HG03354 (cell line): ENCODE measurements at regions not wholly inside any gene's neighbourhood (a gene's known extent, or its start where the extent isn't known, plus 50 kb on each side); places are given as distances from the start of the nearest gene placed in this dataset.

Experiments used
- ATAC-seq: cut with Tn5 transposase; IDR thresholded peaks from one replicate; pipeline ENCODE4 v1.9.1; 2021; ENCODE audit warnings: mild to moderate bottlenecking; ENCODE audit not compliant: unreplicated experiment, poor library complexity, severe bottlenecking

DNA sequence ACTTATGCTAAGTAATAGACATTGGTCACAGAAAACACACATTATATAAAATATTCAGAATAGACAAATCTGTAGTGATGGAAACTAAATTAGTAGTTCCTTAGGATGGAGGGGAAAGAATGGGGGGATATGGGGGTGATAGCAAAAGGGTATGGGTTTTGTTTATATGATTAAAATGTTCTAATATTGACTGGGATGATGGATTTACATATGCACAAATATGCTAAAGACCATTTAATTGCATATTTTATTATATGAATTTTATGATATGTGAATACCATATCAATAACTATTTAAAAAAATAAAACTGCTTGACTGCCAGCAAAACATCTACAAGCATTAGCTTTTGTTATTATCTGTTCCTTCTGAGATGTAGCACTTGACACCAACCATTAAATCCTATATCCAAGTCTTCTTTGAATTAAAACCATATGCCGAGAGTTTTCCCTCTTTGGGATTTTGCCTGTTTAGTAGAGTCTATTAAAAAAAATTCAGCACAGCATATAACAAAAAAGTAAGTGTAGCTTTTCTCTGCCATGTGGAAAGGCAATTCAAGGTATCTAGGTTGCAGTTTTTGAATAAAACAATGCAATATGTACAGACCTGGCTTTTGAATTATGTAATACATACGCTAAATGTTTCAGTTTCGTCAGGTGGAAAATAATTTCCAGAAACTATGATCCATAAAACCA, 2584.1 kb upstream of the PCDH20 start:
- no peak for ATAC-seq

DNA sequence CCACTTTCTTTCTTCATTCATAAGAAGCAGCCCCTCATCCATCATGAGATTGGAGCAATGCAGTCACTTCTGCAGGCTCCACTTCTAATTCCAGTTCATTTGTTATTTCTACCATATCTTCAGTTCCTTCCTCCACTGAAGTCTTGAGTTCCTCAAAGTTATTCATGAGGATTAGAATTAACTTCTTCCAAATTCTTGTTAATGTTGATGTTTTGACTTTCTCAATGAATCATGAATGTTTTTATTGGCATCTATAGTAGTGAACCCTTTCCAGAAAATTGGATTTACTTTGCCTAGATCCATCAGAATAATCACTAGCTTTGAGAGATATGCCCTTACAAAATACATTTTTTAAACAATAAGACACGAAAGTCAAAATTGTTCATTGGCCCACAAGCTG, 2567.7 kb upstream of the PCDH20 start:
- no peak for ATAC-seq

DNA sequence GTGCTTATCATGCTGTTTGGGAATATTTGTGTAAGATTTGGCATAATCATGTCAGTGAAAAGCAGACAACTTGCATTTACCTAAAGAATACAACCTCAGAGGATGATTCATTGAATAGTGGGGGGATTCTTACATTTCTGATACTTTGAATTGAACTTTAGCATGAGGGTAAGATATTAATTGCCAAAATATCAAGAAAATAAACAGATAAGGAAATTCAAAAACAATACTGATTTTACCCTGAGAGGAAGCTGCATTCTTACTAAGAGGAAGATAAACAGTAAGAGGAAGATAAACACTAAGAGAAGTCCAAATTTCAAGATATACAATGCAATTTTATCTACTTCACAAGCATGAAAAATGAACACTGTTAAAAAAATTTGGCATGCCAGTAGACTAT, 2564.3 kb upstream of the PCDH20 start:
- ATAC-seq: no peak

DNA sequence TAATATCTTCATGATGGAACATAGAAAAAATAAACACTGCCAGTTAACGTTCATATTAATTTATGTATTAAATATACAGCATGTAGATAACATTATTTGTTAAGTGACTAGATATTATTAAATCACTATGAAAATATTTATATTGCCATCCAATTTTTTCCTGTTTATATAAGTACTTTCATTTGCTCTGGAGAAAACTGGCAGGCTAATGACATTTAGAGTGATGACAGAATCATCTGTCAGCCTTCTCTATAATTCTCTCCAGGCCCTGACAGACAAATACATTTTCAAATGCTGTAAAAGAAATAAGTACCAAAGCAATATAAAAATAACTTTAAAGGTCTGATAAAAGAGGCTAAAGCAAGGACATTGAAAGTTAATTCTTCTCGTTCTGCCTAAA, 2556.7 kb upstream of the PCDH20 start:
- no peak for ATAC-seq

DNA sequence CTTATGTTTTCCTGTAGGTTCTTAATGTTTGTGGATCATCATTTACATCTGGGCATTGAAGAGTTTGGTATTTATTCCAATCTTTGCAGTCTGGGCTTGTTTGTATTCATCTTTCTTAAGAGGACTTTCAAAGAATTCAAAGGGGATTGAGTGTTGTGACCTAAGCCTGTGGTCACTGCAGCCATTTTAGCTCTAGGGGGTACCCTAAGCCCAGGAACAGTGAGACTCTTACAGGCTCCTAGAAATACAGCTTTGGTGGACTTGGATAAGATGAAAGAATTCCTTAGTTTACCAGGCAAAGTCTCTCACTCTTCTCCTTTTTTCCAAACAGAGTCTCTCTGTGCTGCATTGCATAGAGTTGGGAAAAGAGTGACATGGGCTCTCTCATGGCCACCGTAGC, 2539.0 kb upstream of the PCDH20 start:
- ATAC-seq: no peak

DNA sequence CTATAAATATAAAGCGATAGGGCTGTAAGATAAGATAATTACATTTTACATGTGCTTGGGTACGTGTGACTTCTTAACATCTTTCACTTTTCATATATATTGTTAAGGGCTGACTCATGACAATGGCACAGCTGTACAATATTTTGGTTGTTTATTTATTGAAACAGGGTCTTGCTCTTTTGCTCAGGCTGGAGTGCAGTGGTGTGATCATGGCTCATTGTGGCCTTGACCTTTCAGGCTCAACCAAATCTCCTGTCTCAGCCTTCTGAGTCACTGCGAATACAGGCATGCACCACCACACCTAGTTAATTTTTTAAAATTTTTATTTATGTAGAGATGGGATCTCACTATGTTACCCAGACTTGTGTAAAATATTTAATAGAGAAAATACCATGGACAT, 2532.4 kb upstream of the PCDH20 start:
- ATAC-seq: no peak

DNA sequence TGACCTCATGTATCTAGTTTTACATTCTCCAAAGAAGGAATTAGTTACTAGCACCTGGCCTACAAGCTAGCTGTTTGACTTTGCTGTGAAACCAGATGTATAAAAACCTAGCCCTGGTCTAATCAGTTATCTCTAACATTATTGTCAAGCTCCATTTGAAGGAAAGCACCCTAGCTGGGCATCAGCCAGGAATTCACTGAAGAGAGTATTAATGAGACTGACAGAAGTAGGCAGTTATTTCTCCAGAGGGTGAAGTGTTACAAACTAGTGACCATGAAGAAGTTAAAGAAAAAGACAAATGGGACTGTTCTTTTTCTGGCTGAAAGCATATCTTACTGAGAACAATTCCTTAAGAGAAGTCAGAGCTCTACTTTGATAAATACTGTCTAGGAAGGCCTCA, 2529.3 kb upstream of the PCDH20 start:
- no peak for ATAC-seq

DNA sequence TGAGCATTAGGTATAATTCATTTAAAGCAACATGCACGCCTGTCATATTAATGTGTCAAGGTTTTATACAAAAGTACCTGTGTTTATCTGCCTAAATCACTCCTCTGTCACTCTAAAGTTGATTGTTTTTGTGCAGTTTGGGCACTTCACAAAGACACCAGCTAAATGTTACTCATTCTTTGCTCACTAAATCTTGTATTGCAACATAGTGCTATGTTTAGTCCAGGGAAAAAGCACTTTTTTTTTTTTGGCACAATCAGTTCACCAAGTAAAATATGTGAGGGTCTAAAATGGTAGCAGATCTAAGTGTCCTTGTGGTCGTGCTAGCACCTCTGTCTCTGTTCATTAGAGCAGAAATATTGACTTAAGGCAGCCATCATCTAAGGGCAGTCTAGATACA, 2526.7 kb upstream of the PCDH20 start:
- no peak for ATAC-seq

DNA sequence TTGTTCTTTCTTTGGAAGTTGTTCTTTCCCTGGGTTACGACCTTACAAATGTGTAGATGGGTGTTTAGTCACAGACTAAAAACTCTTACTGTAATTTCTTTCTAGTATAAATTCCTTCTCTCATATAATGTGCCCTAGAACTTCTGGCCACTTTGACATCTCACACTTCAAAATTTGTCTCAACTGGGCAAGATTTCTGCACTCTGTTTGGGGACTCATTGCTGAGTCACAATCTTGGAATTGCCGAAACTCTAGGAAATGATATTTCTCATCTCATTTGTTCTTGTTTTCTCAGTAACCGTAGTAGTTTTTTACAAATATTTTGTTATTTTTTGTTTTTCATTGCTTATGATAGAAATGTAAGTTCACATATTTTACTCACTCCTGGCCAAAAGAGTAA, 2523.2 kb upstream of the PCDH20 start:
- ATAC-seq: no peak

DNA sequence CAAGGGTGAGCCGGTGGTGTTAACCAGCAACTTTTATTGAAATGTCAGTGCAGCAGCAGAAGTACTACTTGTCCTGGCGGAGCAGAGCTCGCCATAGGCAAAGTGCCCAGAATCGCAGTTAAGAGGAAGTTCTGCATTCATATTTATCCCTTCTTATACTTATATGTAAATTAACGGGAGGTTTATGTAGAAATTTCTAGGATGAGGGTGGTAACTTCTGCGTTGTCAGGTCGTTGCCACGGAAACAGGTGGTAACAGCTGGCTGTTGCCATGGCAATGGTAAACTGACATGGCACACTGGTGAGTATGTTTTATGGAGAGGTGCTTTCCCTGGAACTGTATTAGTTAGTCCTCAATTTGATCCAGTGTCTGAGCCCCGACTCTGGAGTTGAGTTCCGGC, 2494.9 kb upstream of the PCDH20 start:
- ATAC-seq: no peak

DNA sequence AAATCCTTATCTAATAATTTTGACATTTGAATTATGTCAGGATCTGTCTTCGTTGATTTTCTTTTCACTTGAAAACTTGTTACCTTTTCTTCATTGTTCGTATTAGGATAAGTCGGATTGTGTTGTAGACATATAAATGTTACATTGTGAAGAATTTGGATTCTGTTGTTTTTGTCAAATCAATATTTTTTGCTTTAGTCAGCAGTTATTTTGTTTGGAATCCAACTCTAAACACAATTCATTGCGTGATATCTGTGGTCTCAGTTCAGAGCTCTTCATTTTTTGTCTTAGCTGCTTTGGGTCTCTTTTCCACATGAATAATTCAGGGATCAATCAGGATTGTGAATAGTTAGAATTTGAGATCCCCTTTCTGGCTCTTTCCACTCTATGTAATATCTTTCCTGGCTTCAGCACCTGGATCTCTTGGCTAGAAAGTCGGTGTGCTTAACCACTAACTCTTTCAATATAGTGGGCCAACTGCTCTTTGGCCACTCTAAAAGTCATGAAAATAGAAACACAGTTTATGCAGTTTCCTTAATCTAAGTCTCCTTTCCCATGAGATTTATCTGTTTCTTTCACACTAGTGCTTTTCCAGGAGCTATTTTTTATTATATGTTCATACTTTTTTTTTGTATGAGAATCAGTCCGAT, 2494.2 kb upstream of the PCDH20 start:
- ATAC-seq: no peak

DNA sequence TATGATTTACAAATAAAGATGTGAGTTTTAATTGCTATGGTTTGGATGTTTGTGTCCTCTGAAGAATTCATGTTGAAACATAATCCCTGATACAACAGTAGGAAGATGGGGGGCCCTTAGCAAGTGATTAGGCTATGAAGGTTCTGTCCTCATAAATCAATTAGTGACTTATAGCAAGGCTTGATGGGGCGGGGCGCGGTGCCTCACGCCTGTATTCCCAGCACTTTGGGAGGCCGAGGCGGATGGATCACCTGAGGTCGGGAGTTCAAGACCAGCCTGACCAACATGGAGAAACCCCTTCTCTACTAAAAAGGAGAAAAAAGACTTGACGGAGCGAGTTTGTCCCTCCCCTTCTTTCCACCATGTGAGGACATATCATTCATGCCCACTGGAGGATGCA, 2486.5 kb upstream of the PCDH20 start:
- no peak for ATAC-seq

DNA sequence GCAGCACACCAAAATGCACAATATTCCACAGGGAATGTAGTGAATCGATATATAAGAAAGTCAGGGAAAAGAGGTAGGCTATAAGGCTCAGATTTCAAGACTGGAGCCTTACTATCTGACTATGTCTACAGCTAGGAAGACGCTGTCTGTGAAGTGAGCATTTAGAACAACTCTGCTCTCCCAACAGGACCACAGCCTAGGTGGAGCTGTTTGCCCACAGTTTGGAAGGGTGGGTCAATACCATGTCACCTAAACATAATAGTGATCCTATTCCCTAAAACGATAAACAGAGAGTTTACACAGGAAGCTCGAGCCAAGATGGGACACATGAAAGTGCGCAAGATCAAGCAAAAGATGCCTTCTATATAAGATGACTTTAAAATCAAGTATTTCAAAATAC, 2486.0 kb upstream of the PCDH20 start:
- no peak for ATAC-seq

DNA sequence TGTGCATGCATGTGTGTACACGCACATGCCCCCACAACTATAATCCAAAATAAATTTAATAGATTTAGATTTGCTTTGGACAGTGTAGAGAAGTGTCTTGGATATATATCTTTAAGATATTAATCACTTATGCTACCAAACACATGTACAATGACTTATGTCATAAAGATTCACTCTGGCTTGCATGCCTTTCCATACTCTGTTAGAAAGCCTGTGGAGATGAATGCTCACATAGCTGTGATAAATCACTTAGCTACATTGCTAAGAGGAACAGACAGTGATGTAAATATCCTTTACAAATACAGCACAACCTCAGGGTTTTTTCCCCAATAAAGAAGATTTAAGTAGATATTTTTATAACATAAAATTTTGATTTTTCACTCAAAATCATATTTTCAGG, 2484.8 kb upstream of the PCDH20 start:
- ATAC-seq: no peak

DNA sequence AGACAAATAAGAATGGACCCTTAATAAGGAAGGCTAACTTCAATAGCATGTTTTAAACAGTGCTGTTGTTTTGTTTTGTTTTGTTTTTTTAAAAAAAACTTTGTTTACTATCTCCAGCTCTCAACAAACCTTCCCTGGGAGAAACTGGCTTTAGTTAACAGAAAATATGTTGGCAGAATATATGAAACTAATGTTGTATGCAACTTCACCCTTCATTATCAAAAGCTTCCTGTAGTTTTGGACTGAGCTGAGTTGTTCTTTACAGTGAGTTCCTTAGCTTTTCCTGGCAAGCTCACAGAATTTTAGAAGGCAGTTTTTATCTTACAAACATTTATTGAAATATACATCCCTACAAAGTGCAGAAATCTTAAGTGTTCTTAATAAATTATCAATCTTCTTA, 2480.7 kb upstream of the PCDH20 start:
- ATAC-seq: no peak

DNA sequence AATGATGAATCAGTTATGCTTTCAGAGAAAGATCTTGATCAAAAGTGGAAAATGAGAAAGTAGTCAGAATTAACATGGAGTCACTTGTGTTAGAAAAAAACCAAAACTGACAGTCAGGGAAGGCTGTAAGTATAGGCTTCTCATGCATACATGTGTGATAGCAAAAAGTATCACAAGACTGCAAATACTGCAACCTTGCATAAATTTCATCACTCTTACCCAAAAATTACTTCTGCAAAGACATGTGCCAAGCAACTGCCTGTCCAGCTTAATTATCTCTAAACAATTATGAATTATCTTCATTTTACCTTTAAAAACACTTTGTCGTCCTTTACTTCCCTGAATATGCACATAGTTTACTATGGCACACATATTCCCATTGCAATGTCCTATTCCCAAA, 2466.4 kb upstream of the PCDH20 start:
- no peak for ATAC-seq

DNA sequence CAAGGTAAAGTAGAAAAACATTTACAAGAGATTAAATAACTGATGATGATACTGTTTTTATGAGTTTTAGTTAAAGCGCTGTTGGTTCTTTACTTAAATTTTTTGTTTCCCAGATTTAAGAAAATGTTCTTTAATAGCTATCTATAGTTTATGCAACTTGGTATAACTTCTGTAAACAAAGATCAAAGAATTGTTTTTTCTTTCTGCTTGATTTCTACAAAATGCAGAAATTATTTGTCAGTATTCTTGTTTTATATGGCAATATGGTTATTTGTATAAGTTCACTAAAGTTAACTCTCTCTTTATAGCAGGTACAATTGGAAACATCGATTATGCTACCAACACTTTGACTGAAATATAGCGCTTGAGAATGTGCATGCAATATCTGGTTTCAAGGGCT, 2465.1 kb upstream of the PCDH20 start:
- no peak for ATAC-seq

DNA sequence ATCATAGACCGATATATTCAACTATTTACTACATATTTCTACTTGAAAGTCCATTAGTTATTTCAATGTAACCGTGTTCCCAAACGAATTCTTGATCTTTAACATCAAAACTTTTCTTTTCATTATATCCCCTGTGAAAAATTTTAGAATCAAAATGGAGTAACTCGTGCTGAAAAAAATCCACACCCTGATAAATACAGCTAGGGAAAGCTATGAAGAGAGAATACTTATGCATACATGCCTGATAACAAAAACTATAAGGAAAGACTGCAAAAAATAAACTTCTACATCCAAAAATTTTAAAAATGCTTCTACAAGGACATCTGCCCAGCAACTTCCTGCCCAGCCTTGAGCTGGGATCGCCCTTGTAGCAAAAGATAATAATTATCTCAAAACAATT, 2458.3 kb upstream of the PCDH20 start:
- no peak for ATAC-seq

DNA sequence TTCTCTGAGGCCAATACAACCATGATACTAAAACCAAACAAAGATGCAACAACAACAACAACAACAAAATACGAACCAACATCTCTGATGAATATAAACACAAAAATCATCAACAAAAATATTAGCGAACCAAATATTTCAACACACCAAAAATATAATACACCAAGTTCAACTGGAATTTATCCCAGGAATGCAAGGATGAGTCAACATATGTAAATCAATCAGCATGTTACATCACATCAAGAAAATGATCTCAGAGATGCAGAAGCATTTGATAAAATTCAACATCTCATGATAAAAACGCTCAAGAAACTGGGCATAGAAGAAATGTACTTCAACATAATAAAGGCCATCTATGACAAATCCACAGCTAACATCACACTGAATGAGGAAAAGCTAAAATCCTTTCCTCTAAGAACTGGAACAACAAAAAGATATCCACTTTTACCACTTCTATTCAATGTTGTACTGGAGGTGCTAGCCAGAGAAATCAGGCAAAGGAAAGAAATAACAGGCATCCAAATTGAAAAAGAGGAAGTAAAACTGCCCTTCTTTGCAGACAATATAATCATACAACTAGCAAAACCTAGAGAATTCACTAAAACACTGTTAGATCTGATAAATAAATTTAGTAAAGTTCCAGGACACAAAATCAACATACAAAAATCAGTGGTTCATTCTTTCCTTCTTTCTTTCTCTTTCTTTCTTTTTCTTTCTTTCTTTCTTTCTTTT, 2448.7 kb upstream of the PCDH20 start:
- ATAC-seq: no peak

DNA sequence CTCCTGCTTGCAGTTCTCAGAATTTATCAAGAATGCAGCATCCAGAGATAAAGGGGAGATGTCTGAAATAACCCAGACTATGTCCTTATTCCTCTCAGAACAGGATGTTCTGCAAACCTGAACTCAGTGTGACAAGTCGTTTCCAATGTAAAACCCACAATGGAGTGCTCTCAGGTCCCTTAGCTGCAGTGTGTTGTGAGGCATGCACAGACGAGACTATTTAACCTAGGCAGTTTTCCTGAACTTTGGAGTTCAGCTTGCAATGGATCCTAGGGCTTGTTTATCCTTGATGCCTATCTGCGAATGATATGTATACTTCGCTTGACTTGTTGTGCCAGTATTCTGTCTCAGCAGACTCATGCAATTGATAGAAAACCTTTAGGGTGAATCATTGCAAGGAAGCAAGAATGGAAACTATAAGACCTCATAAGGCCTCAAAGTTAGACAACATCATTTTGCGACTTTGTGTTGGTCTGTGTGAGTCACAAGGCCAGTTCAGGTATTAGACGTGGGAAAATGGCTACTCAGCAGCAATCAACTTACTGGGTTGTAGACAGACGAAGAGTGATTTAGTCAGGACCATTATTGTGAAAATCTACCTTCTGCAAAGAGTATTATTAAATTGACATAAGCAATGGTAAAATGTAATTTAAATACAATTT, 2439.9 kb upstream of the PCDH20 start:
- ATAC-seq: no peak

DNA sequence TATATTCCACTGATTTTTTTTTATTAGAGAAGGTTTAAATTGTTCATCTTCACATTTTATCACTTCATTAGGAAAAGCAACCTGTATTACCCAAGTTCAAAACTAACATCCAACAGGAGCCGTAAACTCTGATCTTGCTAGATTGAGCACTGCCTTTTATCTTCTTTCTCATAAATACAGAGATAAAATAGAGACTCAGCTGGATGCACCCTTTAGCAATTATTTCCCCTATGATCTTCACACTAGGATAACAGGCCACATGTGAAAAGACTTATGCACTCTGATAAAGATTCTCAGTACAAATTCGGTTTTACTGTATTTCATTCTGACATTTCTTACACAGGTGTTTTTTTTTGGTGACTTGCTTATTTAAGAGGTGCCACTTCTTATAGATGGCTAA, 2438.2 kb upstream of the PCDH20 start:
- no peak for ATAC-seq
